IMR-90 (cell line): ENCODE measurements at regions not wholly inside any gene's neighbourhood (a gene's known extent, or its start where the extent isn't known, plus 50 kb on each side); places are given as distances from the start of the nearest gene placed in this dataset.

Experiments
- ATAC-seq: fragments of 200-7000 bp; cut with Tn5 transposase; 2 replicates; pipeline ENCODE4 v1.9.1; 2020; ENCODE audit warnings: low read depth, mild to moderate bottlenecking, moderate library complexity
- BruUV-seq: library from RNA; stranded (reverse); fragments of 400-500 nt; replicated peaks from 2 replicates; lab custom pipeline; 2021; lab: Mats Ljungman, UMichigan
- CTCF ChIA-PET: fragments of 300-600 bp; formaldehyde crosslinking; extraction: SDS; loops from one replicate; lab custom pipeline; 2021; ENCODE audit warnings: antibody characterized with exemption; lab: Yijun Ruan, JAX
- POLR2A ChIA-PET: fragments of 300-600 bp; sonication (Branson Sonifier 250); formaldehyde crosslinking; loops from one replicate; lab custom pipeline; 2022; ENCODE audit warnings: antibody characterized with exemption; ENCODE audit not compliant: unreplicated experiment; lab: Charles Lee
- DNase-seq: peaks from one replicate; pipeline ENCODE4 v3.0.0; 2013
- H2AFZ ChIP-seq: replicated peaks from 2 replicates; pipeline ENCODE3; 2013; ENCODE audit warnings: low read length, mild to moderate bottlenecking; ENCODE audit not compliant: poor library complexity
- H2AK5ac ChIP-seq: 2 replicates; pipeline ENCODE4 v1.6.1; 2013; ENCODE audit warnings: low read depth, low read length, inconsistent platforms
- H2AK9ac ChIP-seq: replicated peaks from 2 replicates; pipeline ENCODE3; 2013; ENCODE audit warnings: mild to moderate bottlenecking, low read depth, low read length, moderate library complexity; ENCODE audit not compliant: poor library complexity
- H2BK120ac ChIP-seq: 2 replicates; pipeline ENCODE4 v1.6.1; 2013; ENCODE audit warnings: low read depth, low read length, inconsistent platforms
- H2BK15ac ChIP-seq: 3 replicates; pipeline ENCODE4 v1.6.1; 2013; ENCODE audit warnings: low read depth, low read length, inconsistent platforms
- H2BK20ac ChIP-seq: 2 replicates; pipeline ENCODE4 v1.6.1; 2013; ENCODE audit warnings: low read depth, mild to moderate bottlenecking, inconsistent platforms, low read length, moderate library complexity
- H2BK5ac ChIP-seq: 2 replicates; pipeline ENCODE4 v1.6.1; 2013; ENCODE audit warnings: mild to moderate bottlenecking, low read depth, low read length, inconsistent platforms; ENCODE audit not compliant: poor library complexity, severe bottlenecking
- H3K14ac ChIP-seq: replicated peaks from 2 replicates; pipeline ENCODE4 v1.6.1; 2013; ENCODE audit warnings: low read depth, low read length, inconsistent platforms
- H3K18ac ChIP-seq: 2 replicates; pipeline ENCODE4 v1.6.1; 2013; ENCODE audit warnings: low read depth, low read length, control low read depth
- H3K23ac ChIP-seq: 2 replicates; pipeline ENCODE4 v1.6.1; 2013; ENCODE audit warnings: low read depth, low read length, inconsistent platforms
- H3K27ac ChIP-seq: 2 replicates; pipeline ENCODE4 v1.5.1; 2013; ENCODE audit warnings: mild to moderate bottlenecking, control low read depth, low read length; ENCODE audit not compliant: insufficient read depth
- H3K27me3 ChIP-seq: 2 replicates; pipeline ENCODE4 v1.6.1; 2013; ENCODE audit warnings: low read length; ENCODE audit not compliant: control insufficient read depth, insufficient read depth
- H3K36me3 ChIP-seq: 2 replicates; pipeline ENCODE4 v1.6.1; 2013; ENCODE audit warnings: low read length, mixed read lengths; ENCODE audit not compliant: control insufficient read depth, insufficient read depth
- H3K4ac ChIP-seq: 2 replicates; pipeline ENCODE4 v1.6.1; 2013; ENCODE audit warnings: low read depth, low read length, inconsistent platforms
- H3K4me1 ChIP-seq: 2 replicates; pipeline ENCODE4 v1.6.1; 2013; ENCODE audit warnings: low read length, mixed read lengths; ENCODE audit not compliant: control insufficient read depth, insufficient read depth
- H3K4me2 ChIP-seq: 2 replicates; pipeline ENCODE4 v1.6.1; 2013; ENCODE audit warnings: low read depth, mild to moderate bottlenecking, control low read depth, low read length, moderate library complexity
- H3K4me3 ChIP-seq: 2 replicates; pipeline ENCODE4 v1.5.1; 2013; ENCODE audit warnings: low read depth, mild to moderate bottlenecking, control low read depth, low read length, moderate library complexity; ENCODE audit not compliant: insufficient read depth
- H3K56ac ChIP-seq: 2 replicates; pipeline ENCODE4 v1.6.1; 2013; ENCODE audit warnings: low read length, inconsistent platforms; ENCODE audit not compliant: insufficient read depth; ENCODE audit errors: extremely low read depth
- H3K79me1 ChIP-seq, 2 experiments: 2 replicates each; pipeline ENCODE4 v1.6.1; 2013; ENCODE audit warnings: low read length in 2 of 2, inconsistent platforms in 1 of 2, low read depth in 1 of 2
- H3K9ac ChIP-seq: 2 replicates; pipeline ENCODE4 v1.6.1; 2013; ENCODE audit warnings: low read depth, low read length, control low read depth
- H3K9me1 ChIP-seq: 2 replicates; pipeline ENCODE4 v1.6.1; 2013; ENCODE audit warnings: low read length, inconsistent platforms; ENCODE audit not compliant: insufficient read depth
- H3K9me3 ChIP-seq: 2 replicates; pipeline ENCODE4 v1.6.1; 2013; ENCODE audit warnings: low read length; ENCODE audit not compliant: control insufficient read depth, insufficient read depth
- H4K20me1 ChIP-seq: 2 replicates; pipeline ENCODE4 v1.6.1; 2013; ENCODE audit warnings: low read length, inconsistent platforms; ENCODE audit not compliant: insufficient read depth
- H4K5ac ChIP-seq: 2 replicates; pipeline ENCODE4 v1.6.1; 2013; ENCODE audit warnings: mild to moderate bottlenecking, low read depth, low read length, control low read depth
- H4K8ac ChIP-seq, 2 experiments: 2 replicates each; pipeline ENCODE4 v1.6.1; 2013; ENCODE audit warnings: low read depth in 2 of 2, low read length in 2 of 2, control low read depth in 1 of 2, inconsistent platforms in 1 of 2
- H4K91ac ChIP-seq: 2 replicates; pipeline ENCODE4 v1.6.1; 2013; ENCODE audit warnings: low read depth, low read length, inconsistent platforms; ENCODE audit not compliant: insufficient read depth
- BHLHE40 ChIP-seq: fragments of 150-350 bp; IDR thresholded peaks from 2 replicates; pipeline ENCODE4 v1.6.1; 2016; ENCODE audit warnings: mild to moderate bottlenecking, low read depth, low read length
- CEBPB ChIP-seq: IDR thresholded peaks from 2 replicates; pipeline ENCODE4 v1.6.1; 2012; ENCODE audit warnings: low read depth, low read length, improper control_type of control experiment
- CHD1 ChIP-seq: IDR thresholded peaks from 2 replicates; pipeline ENCODE4 v1.6.1; 2012; ENCODE audit warnings: low read depth, low read length, improper control_type of control experiment
- CTCF ChIP-seq: conservative IDR thresholded peaks from 2 replicates; pipeline ENCODE4 v1.5.1; 2012; ENCODE audit warnings: mild to moderate bottlenecking, low read depth, low read length, improper control_type of control experiment
- ELK1 ChIP-seq: fragments of 150-350 bp; IDR thresholded peaks from 2 replicates; pipeline ENCODE4 v1.6.1; 2016; ENCODE audit warnings: low read depth, mild to moderate bottlenecking, low read length, moderate library complexity, borderline replicate concordance
- FOS ChIP-seq: fragments of 150-350 bp; IDR thresholded peaks from 2 replicates; pipeline ENCODE4 v1.6.1; 2016; ENCODE audit warnings: low read depth, low read length
- MAFK ChIP-seq: IDR thresholded peaks from 2 replicates; pipeline ENCODE4 v1.6.1; 2012; ENCODE audit warnings: low read depth, low read length, improper control_type of control experiment
- MAZ ChIP-seq: IDR thresholded peaks from 2 replicates; pipeline ENCODE4 v1.6.1; 2012; ENCODE audit warnings: low read depth, mild to moderate bottlenecking, low read length, improper control_type of control experiment, moderate library complexity, borderline replicate concordance
- MXI1 ChIP-seq: IDR thresholded peaks from 2 replicates; pipeline ENCODE4 v1.6.1; 2012; ENCODE audit warnings: low read depth, mild to moderate bottlenecking, low read length, moderate library complexity, borderline replicate concordance
- NFE2L2 ChIP-seq: fragments of 150-350 bp; IDR thresholded peaks from 2 replicates; pipeline ENCODE4 v1.6.1; 2016; ENCODE audit warnings: low read depth, mild to moderate bottlenecking, low read length
- POLR2A ChIP-seq: IDR thresholded peaks from 2 replicates; pipeline ENCODE4 v1.6.1; 2012; ENCODE audit warnings: mild to moderate bottlenecking, low read depth, low read length
- RAD21 ChIP-seq: IDR thresholded peaks from 2 replicates; pipeline ENCODE4 v1.6.1; 2012; ENCODE audit warnings: low read length, improper control_type of control experiment
- RCOR1 ChIP-seq: IDR thresholded peaks from 2 replicates; pipeline ENCODE4 v1.6.1; 2012; ENCODE audit warnings: mild to moderate bottlenecking, low read length, improper control_type of control experiment; ENCODE audit not compliant: insufficient replicate concordance
- RFX5 ChIP-seq: IDR thresholded peaks from 2 replicates; pipeline ENCODE4 v1.8.0; 2012; ENCODE audit warnings: low read depth, mild to moderate bottlenecking, low read length, moderate library complexity
- SMC3 ChIP-seq: fragments of 150-350 bp; IDR thresholded peaks from 2 replicates; pipeline ENCODE4 v1.6.1; 2016; ENCODE audit warnings: low read depth, mild to moderate bottlenecking, antibody characterized with exemption, low read length, moderate library complexity
- USF2 ChIP-seq: fragments of 150-350 bp; IDR thresholded peaks from 2 replicates; pipeline ENCODE4 v1.6.1; 2017; ENCODE audit warnings: mild to moderate bottlenecking, antibody characterized with exemption, low read length, low read depth
- WGBS, 2 experiments: methylation state at CpG; one replicate each; pipeline versions ENCODE4 v1.1.5 to v1.1.7; 2013; ENCODE audit warnings: missing lambda C conversion rate in 2 of 2; ENCODE audit not compliant: insufficient read length in 1 of 2; ENCODE audit errors: extremely low coverage in 2 of 2; 5-methylcytosine and 5-hydroxymethylcytosine counted together
- dilution Hi-C: fragments of 300-500 bp; cut with HindIII; formaldehyde crosslinking; loops from one replicate; pipeline ENCODE4 v1.14.3; 2018; ENCODE audit warnings: low sequenced_read_pairs; ENCODE audit not compliant: unreplicated experiment
- in situ Hi-C: fragments of 300-500 bp; cut with MboI; formaldehyde crosslinking; loops from 3 replicates; pipeline ENCODE4 v1.14.3; 2019; ENCODE audit warnings: low sequenced_read_pairs, inconsistent platforms, mixed read lengths
- intact Hi-C: fragments of 100-400 bp; cut with micrococcal nuclease; formaldehyde crosslinking; loops from 2 replicates; pipeline ENCODE4 v1.10.0; 2022

- no peaks in the 10 kb centered on the region for H4K20me1 ChIP-seq
- no peaks in the 10 kb centered on the region for H3K79me1 ChIP-seq
- peaks cover 4% of the 10 kb centered on the region; the same call in 1 of the 2 replicates for H3K9me1 ChIP-seq
- peaks cover 17% of the 10 kb centered on the region for H3K4me1 ChIP-seq
- 0 out of 2 replicates have a peak overlapping the region, but pooled peaks have one; percentile 18 for H2BK120ac ChIP-seq
- H3K4ac ChIP-seq: no peak overlapping the region
- 100% methylated on average over 1 of the region's 4 CpGs; no CpG with 5 or more reads in 1 of the 2 experiments for WGBS, 2 experiments
- in situ Hi-C loops: no loop called here
- dilution Hi-C loops: no loop called here
- H3K18ac ChIP-seq: no peak overlapping the region
- H3K27ac ChIP-seq: no peak overlapping the region
- no peak overlapping the region for H2BK20ac ChIP-seq
- H3K36me3 ChIP-seq: no peaks in the 10 kb centered on the region
- intact Hi-C loops: no loop called here
- no peak overlapping the region for H3K14ac ChIP-seq
- POLR2A ChIA-PET: no interaction called here
- H4K5ac ChIP-seq: no peak overlapping the region
- H4K91ac ChIP-seq: no peak overlapping the region
- H3K9me3 ChIP-seq: no peaks in the 10 kb centered on the region
- H2AFZ ChIP-seq: no peak overlapping the region
- H2BK15ac ChIP-seq: no peak overlapping the region
- TF ChIP-seq RCOR1 (no peak), RFX5 (no peak), BHLHE40 (no peak), CHD1 (no peak), MAZ (no peak), USF2 (no peak), NFE2L2 (no peak), CEBPB (no peak), FOS (no peak), SMC3 (no peak), CTCF (no peak), MAFK (no peak), ELK1 (no peak), MXI1 (no peak), RAD21 (no peak), POLR2A (no peak)
- no peak overlapping the region for H2AK5ac ChIP-seq
- H3K4me2 ChIP-seq: no peak overlapping the region
- no peak overlapping the region for H2AK9ac ChIP-seq
- no peaks in the 10 kb centered on the region for H3K27me3 ChIP-seq
- no peak overlapping the region for H4K8ac ChIP-seq
- ATAC-seq (no peak), DNase-seq (no peak)
- no peak overlapping the region for H3K56ac ChIP-seq
- BruUV-seq: no TSS peak
- CTCF ChIA-PET: no interaction called here
- no peak overlapping the region for H3K9ac ChIP-seq
- H3K23ac ChIP-seq: no peak overlapping the region
- no peak overlapping the region for H2BK5ac ChIP-seq
- H3K4me3 ChIP-seq: no peak overlapping the region
Observed at GRCh38 chr21:29235714-29236197, 63.0 kb upstream of the BACH1 start.
